GM18868 (cell line): ENCODE measurements at regions not wholly inside any gene's neighbourhood (a gene's known extent, or its start where the extent isn't known, plus 50 kb on each side); places are given as distances from the start of the nearest gene placed in this dataset.
"Not testable (repeated sequence)": the region's sequence is repeated elsewhere in the genome, so short reads cannot be mapped to it uniquely, and the experiment has no call there.

ENCODE experiments used
- ATAC-seq: cut with Tn5 transposase; IDR thresholded peaks from one replicate; pipeline ENCODE4 v1.9.1; 2021; ENCODE audit warnings: mild to moderate bottlenecking, moderate library complexity; ENCODE audit not compliant: unreplicated experiment

DNA sequence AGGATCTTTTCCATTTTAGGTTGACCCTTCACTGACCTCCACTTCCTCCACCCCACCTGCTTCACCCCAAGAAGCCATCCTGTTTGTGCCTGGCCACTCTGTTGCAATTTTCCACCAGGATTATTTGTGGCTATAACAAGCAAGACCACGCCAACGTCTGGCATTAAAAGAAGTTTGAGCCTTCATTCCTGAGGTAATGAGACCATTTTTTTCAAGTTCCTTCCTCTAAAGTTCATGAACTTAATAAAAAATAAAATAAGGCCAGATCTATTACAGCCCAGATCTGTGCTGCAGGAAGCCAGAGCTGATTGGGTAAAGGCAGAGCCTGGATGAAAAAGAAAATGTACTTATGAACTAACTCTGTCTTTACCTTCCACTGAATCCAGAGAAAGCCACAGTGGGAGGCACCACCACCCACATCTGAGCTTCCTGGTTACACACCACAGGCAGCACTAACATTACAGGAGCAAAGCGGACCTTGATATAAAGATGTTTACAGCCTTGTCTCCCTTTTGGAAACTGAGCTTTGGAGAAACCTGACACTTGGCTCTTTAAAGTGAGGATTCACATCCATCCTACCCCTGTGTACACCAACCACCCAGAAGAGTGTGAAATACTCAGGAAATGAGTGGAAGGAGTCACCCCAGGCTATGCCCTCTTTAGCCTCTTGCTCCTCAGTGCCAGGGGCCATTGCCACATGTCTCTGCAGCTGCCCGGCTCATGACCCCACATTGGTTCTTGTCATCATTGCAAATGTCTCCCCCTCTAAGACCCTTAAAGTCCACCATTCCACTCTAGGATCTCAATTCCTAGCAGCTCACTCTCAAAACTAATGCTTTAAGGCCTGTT is 293.6 kb downstream of the PLPP3 start:
- ATAC-seq, result no peak

DNA sequence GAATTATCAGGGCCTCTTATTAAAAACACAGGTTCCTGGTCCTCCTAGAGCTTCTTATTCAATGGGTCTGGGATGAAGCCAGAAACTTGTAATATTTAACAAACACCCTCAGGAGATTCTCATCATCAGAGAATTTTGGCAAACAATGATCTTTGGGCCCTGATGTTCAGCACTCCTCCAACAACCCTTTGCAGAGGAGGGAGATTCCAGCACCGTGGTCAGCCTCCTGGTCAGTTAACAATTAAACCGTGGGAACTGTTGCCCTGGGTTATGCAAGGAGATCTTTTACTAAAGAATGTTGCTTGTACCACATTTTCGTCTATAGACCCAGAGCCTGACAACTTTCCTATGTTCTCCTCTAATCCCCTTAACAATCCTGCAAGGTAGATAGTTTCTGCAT is 294.4 kb downstream of the PLPP3 start:
- no peak for ATAC-seq

DNA sequence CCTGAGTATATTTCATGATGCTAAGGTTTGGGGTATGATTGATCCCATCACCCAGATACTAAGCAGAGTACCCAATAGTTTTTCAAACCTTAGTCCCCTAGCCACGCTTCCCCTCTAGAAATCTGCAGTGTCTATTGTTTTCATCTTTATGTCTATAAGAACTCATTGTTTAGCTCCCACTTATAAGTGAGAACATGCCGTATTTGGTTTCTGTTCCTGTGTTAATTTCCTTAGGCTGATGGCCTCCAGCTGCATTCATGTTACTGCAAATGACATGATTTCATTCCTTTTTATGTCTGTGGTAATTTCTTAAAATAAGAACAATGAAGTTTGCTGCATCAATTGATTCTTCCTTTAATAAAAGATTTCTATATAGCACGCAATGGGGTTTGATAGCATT is 301.3 kb downstream of the PLPP3 start:
- ATAC-seq, result no peak

DNA sequence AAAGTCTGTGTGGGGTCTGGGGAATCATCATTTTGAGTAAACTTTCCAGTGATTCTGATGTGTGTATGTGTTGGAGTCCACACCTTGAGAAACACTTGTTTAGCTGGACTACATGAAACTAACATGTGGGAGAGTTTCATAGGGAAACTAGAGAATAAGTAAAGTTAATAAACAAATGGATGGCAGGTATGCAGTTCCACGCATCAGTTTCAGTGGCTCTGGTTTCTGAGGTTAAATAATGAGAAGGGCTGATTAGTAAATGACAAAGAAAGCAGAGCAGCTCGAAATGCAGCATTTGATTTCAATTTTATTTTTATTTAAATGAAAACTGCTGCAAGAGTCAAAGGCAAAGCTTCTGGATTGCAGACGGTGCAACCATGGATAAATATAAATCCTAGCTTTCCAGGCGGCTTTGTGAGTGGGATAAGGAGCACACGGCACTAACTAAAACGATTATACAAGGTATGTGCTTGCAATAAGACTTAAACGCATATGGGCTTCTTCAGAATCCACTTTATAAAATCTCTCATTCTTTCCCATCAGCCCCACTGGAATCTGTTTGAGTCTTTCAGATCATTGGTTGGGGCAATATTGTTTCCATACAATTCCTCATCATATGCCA is 310.7 kb downstream of the PLPP3 start:
- ATAC-seq, result no peak

DNA sequence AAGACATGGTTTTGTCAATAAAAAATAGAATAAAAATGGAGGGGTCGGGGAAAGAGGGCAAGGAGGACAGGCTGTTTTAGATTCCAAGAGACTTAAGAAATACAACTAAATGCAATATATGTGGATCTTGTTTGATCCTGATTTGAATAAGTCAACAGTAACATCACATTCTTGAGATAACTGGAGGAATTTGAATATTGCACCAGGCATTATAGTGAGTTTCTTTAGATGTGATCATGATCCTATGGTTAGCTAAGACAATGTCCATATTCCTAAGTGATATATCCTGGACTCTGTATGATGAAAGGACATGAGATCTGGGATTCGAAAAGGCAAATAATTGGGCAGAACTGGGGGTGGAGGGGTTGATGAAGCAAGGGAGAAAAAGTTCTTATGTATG is 311.8 kb downstream of the PLPP3 start:
- ATAC-seq, result no peak

DNA sequence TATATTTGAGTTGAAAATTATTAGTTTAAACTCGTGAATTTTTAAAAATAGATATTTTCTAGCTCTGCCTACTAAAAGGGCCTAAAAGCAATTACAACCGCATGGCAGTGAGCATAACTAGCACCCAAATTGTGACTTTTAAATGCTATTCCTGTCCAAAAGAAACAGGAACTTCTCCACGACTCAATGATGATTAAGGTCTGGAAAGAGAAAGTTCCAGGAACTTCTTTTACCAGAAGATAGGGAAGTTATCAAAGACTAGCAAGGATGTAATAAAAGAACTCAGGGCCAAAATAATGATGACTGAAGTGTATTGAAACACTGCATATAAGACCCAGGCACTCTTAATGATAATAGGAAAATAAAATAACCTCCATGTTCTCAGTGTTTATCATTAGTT is 313.0 kb downstream of the PLPP3 start:
- ATAC-seq, result no peak

DNA sequence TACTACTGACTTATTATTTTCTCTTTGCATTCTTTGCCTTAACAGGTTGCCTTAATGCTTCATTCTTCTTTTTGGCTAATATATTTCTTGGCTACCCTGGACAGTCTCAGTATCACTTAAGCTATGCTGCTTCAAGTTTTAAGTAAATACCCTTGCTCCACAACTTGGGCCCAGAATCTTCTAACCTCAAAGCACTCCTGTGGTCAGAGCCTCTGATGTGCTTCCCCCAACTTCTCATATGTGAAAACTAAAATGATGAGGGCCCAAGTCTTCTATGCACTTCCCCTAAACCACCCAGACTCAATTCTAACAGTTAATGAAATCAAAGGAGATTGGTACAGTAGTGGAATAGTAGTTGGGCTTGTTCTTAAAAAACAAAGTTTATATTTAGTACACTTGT is 314.1 kb downstream of the PLPP3 start:
- no peak for ATAC-seq

DNA sequence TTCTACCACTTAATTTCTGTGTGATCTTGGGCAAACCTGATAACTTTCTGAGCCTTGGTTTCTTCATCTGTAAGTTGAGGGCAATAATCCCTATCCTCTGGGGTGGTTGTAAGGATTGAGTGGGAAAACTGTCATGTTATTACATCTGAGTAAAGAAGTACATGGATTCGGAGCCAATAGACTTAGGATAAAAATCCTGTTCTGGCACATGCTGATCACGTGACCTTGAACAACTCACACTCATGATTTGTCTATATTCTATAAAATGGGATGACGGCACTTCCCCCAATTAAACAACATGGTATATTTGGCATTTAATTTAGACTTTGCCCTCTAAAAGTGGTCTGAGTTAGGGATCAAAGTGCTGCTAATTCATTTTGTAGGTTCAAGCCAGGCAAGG is 315.5 kb downstream of the PLPP3 start:
- ATAC-seq, result no peak

DNA sequence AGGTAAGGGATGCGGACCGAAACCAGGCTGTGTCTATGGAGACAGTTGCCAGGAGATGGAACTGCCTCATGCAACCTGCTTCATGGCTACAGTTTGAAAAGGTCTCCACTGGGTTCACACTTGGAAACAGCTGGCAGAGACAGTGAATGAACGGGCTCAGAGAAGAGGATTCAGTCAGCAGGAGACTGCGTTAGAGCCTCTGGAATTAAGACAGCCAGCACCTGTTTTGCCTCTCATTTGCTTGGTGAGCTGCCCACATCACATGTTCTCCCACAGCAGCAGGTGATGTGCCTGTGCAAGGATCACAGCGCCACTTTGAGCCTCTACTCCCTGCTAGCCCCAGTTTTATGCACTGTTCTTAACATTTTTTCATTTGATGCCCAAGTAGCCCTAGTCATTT is 321.0 kb downstream of the PLPP3 start:
- ATAC-seq, result no peak

DNA sequence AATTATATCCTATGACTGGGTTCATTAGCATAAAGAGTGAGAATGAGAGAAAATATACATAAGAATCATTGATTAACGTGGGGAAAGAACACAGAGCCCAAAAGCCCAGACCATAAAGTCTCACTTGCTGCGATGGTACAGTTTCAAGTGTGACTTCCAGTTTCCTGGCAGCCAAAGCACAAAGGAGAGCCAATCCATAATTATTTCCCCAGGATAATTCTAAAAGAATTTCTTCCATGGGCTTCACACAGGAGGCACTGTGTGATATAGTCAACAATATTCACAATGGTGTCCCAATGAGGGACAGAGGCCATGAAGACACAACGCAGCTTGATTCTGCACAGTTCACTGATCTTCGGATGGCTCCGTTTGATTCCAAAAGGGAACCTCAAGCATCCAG is 321.6 kb downstream of the PLPP3 start:
- no peak for ATAC-seq

DNA sequence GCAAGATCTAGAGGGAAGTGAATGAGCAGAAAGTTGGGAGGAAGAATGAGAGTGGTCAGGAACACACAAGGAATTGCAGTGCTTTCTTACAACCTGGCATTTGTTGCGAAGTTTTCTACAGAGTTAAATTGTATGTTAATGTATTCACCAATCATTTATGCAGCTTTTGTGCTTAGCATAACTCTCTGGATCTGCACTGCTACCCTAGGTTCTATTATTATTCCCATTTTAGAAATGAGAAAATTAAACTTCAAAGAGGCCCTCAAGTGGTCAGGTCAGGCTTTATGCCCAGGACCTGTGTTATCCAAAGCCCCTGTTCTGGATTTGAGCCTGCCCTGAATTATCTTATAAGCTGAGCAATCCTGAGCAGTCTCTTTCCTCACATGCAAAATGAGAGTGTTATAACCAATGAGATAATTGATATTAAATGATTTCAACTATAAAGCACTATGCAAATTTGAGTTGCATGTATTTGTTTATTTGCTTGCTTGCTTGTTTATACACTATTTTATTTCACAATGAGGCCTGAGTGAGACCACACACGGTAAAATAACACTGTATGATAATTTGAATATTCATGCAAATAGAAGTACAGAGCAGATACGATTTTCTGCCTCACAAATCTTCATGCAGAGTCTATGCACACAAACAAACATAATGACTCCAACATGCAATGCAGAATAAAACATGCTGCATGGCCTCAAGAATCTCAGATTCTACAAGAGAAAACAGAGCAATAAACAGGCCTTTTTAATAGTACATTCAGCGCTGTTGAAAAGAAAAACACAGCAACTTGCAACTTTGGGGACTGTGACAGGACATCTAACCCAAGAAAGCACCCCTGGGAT is 323.0 kb downstream of the PLPP3 start:
- no peak for ATAC-seq

DNA sequence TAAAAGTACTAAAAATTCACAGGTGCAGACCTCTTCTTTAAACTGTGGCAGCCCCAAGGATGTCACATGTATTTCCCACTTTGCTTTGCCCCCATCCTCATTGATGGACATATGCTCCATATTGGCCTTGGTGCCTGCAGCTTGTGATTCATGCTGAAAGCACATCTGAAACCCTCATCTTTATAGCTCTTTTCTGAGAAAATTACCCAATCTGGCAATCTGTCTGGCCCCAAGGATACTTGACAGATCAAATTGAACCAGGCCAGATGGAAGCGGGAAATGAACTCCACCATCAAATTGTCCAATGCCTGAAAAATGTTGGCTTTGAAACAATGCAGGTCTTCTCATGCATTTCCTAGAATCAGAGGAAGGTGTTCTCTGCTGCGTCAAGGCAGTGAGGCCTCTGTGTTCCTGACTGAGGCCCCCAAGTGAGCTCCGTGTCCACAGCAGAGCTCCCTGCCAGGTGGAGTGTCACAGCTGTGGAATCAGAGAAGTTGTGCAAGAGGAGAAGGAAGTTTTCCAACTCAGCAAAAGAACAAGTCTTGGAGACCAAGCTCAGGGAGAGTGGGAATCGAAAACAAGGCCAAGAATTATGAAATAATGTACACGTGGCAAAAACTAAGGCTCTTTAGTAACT is 323.7 kb downstream of the PLPP3 start:
- ATAC-seq, result no peak

DNA sequence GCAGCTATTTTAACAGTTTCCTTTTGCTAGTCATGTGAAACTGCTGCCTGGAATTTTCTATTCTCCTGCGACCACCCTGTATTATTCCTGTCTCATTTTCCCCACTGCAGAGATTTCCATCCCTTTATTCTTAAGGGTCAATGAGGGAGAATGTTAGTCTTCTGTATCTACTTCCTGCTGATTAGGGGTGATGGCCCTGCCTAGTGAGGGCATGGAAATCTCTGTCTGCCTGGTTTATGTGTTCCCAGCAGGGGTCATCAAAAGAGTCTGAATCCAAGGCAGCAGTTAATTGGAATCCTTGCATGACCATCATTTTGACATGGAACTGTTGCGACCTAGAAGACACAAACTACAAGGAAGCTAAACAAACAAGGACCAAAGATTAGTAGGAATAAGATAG is 325.2 kb downstream of the PLPP3 start:
- ATAC-seq, result no peak

DNA sequence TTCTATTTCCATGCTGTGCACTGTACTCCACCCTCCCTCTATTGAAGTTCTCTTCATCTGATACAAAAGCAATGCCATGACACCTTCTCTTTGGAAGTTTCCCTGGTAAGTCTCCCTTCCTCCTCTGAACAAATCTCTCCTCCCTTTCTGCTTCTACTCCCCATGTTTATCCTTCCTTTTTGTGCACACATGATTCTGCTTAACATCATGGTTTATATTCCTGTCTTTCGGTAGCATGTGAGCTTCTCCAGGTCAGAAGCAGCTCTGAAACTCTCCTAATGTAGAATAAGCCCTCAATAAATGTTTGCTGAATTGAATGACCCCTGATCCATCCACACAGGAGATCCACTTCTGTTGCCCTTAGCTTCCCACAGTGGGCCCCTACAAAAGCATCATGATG is 328.6 kb downstream of the PLPP3 start:
- no peak for ATAC-seq

DNA sequence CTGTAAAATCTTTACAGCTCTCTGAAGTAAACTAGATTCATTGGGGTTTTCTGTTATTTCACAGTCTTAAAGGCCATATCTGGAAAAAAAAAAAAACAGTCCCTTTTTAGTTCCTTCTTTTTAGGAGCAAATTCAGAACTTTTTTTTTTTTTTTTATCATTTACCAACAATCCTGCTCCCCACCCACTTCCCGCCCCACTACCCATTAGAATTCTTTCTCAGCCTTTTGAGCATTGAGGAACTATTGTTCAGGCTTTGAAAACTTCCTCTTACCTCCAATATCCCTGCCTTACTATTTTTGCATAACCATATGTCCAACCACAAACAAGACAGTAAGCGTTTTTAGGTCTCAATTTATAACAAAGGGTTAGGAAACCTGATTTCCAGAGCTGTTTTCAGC is 330.1 kb downstream of the PLPP3 start:
- no peak for ATAC-seq

DNA sequence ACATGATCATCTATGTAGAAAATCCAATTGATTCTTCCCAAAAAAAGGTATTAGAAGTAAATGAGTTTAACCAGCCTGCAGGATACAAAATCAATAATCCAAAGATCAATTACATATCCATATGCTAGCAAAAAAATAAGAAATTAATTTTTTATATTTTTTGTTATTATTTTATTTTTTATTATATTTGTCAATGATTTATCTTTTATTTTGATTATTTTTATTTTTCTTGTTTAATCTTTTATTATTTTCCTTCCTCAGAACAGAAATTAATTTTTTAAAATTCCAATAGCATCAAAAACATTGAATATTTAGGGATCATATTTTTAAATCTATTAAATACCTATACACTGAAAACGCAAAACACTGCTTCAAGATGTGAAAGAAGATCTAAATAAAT is 331.2 kb downstream of the PLPP3 start:
- ATAC-seq, result no peak

DNA sequence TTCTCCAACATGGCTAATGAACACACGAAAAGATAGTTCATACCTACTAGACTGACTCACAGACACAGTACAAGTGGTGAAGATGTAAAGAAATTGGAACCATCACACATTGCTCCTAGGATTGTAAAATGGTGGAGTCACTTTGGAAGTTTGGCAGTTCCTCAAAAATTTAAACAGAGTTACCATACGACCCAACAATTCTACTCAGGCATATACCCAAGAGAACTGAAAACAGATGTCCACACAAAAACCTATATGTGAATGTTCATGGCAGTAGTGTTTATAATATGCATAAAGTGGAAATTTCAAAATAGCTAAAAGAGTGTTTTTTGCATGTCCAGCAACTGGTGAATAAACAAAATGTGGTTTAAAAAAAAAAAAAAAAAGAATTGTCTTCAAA is 332.6 kb downstream of the PLPP3 start:
- ATAC-seq, result not testable (repeated sequence)

DNA sequence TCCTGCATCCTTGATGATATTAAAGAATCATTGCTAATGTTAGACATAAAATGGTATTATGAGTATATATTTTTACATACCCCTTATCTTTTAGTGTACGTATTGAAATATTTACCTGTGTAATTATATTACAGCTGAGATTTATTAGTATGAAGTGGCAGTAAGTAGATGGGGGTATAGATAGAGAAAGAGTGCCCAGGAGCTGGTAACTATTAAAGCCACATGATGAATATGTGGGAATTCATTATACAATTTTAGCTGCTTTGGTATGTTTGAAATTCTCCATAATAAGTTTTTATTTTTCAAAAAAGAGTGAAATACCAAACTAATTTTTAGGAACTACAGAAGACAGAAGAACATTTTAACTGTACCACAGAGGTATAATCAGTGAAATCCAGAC is 339.0 kb downstream of the PLPP3 start:
- ATAC-seq, result no peak

DNA sequence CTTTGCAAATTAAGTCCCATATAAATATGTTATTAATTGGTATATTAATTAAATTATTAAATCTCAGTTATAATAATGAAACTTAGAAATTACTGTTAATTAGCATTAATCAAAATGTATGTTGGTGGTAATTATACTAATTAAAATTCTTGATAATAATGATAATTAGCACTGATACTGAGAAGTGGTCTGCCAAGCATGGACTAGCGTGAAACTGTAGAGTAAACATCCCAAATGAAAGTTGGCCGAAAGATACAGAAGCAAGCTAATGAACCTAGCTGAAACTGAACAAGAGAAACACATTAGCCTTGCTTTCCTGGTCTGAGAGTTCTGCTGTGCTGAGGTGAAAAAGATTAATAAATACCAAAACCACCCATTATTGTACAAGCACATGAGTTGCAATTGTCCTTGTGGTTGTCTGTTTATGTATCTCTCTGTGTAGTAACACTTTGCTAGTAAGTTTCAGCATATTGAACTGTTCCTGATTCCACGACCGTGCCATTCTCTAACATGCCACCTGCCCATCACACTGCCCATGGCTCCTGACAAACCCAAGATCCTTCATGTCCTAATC is 341.8 kb downstream of the PLPP3 start:
- no peak for ATAC-seq

DNA sequence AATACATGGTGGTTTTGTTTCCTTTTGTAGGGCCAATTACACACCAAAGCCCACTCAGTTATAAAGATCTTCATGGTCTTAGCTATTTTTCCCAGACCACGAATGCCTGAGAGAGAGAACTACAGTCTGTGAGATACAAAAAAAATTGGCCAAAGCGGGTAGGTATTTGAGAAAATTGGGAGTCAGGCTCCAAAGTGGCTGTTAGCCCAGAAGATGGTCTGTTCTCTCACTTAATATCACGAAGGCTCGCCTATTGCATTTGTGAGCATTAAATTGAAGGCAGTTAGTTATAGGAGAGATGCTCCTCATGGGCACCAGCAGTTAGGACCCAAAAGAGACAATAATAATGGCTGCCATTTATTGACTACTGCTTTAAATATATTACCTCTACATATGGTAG is 342.7 kb downstream of the PLPP3 start:
- no peak for ATAC-seq

DNA sequence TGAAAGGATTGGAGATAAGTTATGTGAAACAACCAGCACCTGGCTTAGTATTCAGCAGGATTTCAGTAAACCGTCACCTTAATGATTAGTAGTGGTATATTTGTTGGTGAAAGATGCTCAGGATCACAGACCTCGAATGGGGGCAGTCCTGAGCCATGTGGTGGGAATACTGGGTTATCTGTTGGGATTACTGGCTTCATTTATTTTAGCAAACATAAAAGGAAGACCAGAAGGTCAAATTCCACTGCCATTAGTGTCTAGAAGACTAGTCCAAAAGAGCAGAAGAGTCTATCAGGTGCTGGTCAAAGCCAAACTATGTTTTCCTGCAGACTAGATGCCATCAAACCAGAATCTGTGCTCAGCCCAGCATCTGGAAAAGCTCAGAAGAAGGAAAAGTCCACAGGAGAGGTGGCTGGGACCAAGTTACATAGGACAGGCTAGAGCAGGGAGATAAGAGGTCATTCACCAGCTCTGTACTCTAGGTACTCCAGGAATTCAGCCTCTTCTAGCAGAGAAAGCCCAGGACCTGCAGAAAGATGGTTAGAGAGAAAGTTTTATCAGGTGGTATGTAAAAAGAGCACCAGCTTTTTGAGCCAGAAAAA is 343.4 kb downstream of the PLPP3 start:
- ATAC-seq, result no peak
